ENCODE measurements at regions not wholly inside any gene's neighbourhood (a gene's known extent, or its start where the extent isn't known, plus 50 kb on each side); places are given as distances from the start of the nearest gene placed in this dataset.

GRCh38 chr17:77637818-77638575, 320.5 kb upstream of the TNRC6C start:
- no peak for DNase-seq

DNA sequence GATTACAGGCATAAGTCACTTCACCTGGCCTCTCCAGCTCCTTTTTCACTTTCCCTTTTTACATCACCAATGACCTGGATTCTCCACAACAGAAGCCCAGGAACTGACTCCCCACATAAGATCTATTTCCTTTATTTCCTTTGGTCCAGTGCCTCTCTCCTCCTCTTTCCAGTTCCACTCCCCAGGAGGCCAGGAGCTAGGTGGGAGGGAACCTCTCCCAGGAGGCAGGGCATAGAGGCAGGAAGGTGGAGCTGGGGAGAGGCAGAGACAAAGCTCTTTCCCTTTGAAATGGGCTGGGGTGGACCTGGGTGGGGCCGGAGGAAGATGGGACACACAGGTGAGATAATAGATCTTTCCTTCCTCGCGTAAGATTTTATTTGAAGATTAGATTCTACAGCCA, 318.3 kb upstream of the TNRC6C start:
- no peak for DNase-seq

DNA sequence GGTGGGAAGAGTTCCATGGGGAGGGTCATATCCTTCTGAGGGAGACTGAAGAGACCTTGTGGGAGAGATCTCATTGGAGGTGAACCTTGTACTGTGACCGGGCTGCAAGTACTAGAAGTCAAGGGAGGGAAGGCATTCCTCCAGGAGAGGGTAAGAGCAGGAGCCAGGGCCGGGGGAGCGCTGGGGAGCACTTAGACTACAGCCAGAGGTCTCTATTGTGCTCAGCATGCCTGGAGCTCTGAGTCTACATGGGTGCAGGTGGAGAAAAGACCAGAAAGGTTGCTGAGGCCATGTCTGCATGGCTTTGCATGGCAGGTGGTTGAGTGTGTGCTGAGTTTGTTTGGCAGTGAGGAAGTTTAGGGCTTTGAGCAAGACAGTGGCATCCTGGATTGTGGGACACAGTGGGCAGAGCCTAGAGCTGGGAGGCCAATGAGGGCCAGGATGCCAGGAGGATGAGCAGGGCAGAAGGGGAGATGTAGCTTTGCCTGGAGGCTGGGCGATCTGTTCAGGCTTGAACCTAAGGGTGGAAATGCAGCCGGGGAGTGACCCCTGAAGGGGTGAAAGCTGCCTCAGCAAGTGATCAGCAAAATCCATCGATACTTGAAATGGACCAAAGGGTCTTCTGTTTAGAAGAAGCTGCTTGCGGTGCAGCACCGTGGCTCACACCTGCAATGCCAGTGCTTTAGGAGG, 317.4 kb upstream of the TNRC6C start:
- DNase-seq: no peak

DNA sequence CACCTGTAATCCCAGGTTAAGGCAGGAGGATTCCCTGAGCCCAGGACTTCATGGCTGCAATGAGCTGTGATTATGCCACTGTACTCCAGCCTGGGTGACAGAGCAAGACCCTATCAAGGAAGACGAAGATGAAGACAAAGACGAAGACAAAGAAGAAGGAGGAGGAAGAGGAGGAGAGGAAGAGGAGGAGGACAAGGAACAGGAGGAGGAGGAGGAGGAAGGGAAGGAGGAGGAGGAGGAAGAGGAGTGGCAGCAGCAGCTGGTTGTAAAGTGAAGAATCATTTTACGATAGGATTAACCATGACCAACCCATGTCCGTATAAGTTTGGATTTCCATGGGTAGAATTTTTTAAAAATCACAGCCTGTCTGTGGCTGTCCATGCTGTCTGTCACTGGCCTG, 316.8 kb upstream of the TNRC6C start:
- no peak for DNase-seq

DNA sequence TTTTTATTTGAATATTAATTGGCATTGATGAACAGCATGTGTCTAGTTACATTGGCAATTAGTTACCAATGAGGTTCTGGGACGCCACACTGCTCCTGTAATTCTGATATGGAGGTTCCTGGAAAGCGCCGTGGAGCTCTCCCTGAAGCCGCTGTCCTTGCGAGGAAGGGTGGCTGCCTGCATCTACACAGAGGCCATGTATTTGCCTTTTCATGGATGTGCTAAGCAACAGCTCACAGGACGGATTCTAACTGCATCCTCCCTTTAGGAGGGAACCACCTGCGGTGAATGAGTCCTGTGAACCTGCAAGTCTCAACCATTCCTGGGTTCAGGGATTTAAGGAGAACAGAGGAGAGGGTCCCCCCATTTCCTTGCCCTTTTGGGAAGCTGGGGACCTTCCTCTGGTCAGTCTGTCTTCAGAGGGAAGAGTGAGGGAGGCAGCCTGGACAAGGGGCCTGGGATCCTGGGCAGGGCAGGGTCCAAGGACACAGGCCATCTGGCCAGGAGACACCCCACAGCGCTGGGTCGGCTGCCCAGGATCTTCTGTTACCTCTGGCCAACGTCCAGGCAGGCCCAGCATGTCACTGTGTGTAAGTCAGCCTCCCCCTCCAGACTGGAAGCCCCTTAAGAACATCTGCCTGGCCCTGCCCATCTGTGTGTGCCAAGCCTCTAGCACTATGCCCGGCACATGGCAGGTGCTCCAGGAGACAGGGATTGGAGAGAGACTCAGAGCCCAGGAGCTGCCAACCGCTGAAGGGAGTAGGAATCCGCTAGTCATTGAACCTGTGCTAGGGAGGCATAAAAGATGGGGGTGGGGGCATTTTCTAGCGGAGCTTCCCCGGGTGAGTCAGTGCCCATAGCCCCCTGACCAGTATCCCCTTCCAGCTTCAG, 314.1 kb upstream of the TNRC6C start:
- no peak for DNase-seq

DNA sequence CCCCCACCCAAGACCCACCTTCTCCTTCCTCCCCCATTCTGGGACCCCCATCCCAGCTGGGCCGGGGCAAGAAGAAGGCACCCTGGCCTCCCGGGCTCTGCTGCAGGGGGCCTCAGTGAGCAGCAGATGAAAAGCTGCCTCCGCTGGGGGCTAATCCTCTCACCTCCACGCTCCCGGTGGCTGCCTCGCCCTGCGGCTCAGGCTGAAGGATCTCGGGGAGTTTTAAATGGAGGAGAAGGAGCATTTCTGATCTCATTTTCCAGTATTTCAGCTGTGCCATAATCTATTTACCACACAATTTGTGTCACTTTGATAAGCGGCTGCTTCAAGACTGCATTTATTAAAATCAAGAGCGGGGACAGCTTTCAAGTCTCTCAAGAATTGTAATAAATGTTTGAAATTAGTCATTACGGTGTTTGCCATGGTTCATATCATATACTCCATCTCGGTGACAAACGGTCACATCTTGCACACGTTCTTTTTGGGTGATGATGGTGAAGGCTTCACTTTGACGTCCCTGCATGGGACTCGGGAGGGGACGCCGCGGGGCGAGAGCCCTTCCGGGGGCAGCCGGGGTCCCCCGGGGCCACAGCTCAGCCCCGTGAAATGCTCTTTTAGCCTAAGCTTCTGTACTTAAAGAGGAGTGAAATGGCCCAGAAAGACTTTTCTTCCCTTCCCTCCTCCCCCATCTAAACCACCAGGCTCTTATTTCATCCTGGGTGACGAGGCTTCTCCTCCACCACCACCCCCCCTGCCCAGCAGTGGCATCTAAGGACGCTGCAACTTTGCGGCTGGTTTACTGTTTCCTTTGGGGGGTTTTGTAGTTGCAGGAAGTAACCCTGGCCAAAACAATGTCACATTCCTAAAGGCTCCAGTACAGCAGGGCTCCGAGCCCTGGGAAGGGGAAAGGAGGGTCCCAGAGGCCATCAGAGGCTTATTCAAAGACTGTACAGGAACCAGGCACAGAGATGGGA, 313.1 kb upstream of the TNRC6C start:
- DNase-seq: no peak

DNA sequence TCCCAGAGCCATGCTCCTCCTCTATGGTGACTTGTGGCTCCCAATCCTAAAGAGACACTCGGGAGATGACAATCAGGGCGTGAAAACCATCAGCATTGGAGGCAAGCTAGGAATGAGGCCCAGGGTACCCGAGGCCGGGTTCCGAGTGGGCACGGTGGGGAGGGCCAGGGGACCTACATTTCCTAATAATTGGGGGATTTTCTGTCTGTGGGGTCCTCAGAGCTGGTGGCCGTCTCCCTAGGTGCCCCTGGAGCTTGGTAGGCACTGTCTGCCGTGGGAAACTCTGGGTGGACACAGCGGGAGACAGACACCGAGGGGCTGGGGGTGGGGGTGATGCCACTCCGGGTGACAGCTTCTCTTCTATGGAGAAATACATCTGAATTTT, 312.5 kb upstream of the TNRC6C start:
- no peak for DNase-seq

- no peak for DNase-seq
These were observed 311.0 kb upstream of the TNRC6C start for GRCh38 chr17:77647531-77647930.

DNA sequence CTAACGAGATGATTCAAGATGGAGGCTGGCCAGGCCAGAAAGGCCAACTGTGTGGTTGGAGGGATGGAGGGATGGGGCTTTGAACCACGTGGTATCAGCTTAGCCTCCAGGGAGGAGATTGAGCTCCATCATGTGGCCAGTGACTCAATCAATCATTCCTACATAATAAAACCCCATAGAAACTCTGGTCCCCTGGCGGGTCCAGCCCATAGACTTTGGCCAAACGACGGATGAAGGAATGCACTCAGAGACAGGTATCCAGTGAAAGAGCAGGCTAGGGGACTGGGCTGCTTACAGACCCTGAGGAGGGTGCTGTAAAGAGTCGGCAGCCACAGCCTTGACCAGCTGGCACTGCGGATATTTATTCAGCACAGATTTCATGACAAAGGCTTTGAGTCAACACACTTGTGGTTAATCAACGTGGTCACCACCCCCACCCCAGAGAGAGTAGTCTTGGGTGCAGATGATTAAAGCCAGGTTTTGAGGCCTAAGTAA, 308.7 kb upstream of the TNRC6C start:
- no peak for DNase-seq

DNA sequence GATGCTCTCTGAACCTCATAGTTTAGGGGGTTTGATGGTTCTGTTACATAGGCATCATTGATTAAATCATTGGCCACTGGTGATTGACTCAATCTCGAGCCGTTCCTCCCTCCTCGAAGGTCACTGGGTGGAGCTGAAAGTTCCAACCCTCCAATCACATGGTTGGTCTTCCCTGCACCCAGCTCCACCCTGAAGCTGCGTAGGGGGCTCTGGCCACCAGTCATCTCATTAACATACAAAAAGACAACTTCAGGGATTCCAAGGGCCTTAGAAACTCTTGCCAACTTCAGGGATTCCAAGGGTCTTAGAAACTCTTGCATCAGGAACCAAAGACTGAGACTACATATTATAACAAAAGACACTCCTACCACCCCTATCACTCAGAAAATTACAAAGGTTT, 306.5 kb upstream of the TNRC6C start:
- no peak for DNase-seq

DNA sequence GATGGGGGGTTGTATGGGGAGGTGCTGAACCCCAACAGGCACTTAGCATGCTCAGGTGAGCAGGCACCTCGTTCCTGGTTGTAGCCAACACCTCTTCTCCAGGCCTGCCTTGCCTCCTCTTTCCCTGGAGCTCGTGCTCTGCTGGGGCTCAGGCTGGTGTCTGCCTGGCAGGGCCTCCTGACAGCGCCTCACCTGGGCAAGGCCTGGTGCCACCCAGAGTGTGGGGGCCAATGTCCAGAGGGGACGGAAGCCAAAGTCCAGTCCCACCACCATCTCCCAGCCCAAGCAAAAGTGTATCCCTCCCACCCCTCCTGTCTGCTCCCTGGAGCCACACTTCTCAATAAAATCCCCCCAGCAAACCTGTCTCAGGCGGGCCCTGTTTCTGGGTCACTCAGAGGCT, 304.2 kb upstream of the TNRC6C start:
- DNase-seq: no peak

DNA sequence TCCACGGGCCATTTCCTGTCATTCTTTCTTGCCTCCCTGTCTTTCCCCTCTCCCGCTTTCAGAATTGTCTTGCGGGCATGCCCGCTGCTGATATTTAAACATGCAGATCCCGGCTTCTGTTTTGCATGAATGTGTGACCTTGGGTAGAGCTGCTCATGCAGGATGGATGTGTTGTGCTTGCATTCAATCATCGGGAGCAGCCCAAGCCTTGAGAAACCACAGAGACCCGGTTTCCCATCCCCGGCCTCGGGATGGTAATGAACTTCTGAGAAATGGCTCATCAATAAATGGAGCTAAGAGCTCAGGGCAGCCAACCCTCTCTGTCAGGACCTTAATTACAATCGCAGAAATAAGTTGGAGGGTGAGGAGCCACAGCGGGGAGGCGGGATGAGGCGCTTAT, 303.7 kb upstream of the TNRC6C start:
- no peak for DNase-seq

GRCh38 chr17:77656054-77656453, 302.4 kb upstream of the TNRC6C start:
- no peak for DNase-seq

- DNase-seq: no peak
These were observed 300.7 kb upstream of the TNRC6C start for GRCh38 chr17:77657839-77658238.

DNA sequence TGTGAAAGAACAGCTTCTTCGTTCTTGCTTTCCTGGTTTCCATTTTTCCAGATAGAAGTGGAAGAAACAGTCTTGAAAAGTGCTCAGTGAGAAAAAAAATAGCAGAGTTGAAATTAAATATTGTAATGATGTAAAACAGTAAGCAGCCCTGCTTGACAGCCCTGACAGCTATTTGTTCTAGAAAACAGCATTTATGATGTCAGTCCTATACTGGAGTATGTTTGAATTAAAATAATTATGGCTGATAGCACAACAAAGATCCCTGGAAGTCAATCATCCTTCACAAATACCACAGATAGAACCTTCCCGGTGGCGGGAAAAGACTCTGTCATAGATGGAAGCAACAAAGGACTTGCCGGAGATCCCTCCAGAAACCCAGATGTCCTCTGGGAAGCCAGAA, 298.0 kb upstream of the TNRC6C start:
- DNase-seq: no peak

DNA sequence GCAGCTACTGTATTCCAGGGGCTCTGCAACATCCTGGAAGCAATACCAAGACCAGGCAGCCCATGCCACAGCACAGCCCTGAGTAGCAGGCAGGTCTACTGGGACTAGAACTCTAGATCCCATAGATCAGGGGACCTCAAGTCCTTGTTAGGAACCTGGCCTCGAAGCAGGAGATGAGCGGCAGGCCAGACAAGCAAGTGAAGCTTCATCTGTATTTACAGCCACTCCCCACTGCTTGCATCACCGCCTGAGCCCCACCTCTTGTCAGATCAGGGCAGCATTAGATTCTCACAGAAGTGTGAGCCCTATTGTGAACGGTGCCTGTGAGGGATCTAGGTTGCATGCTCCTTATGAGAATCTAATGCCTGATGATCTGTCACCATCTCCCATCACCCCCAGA, 295.7 kb upstream of the TNRC6C start:
- no peak for DNase-seq

DNA sequence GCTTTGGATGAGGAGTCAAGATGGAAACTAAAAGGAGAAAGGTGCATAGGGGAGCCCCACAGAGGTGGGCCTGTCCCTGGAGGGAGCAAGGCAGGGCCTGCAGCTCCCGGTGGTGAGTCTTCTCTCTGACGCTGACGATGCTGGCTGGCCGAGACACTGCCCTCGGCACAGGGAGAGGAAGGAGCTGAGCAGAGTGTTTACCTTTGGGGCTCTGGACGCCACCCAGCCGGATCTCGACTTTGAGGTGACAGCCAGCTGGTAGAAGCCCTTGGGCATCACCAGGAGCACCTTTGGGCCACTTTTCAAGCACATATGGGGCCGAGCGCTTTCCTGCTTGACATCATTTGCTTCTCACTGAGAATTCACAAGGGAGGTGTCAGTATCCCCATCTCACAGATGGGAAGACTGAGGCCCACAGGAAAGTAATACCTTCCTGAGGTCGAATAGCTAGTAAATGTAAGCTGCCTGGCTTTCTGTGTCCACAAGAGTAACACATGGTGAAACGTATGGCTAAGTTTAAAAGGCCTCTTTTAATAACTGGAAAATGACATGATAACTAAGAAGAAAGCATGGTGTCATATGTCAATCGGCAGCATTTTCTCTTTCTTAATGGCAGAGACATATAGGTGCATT, 294.3 kb upstream of the TNRC6C start:
- DNase-seq: no peak

DNA sequence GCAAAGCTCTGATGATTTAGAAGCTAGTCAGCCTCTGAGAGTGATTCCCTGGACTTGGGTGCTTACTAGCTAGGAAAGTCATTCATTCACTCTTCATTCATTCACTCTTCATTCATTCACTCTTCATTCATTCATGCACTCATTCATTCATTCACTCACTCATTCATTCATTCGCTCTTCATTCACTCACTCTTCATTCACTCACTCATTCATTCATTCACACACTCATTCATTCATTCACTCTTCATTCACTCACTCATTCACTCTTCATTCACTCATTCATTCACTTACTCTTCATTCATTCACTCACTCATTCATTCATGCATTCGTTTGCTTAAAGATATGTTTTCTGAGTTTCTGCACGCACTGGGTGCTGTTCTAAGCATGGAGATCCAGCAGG, 292.7 kb upstream of the TNRC6C start:
- DNase-seq: no peak

- no peak for DNase-seq
These were observed 292.0 kb upstream of the TNRC6C start for GRCh38 chr17:77666462-77666861.

DNA sequence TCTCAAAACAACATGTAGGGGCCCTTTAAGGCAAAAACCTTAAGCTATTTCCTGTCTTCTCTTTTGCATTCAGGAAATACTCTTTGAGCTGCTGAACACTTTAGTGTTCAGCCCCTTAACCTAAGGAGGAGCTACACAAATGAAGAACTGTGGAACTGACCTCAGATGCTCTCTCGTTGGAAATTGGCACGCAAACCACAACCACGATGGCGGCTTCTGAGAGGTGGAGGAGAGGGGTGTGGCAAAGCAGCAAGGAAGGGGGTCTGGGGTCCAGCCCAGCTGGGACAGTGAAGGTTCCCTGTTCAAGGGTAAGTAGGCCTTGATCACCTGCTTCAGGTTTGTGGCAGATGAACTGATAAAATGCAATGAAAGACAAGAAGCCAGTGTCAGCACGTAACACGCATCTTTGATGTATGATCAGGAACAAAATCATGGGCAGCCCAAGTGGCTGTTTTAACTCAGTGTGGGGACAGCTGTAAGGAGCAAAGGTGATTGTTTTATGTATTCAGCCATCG, 291.6 kb upstream of the TNRC6C start:
- no peak for DNase-seq

DNA sequence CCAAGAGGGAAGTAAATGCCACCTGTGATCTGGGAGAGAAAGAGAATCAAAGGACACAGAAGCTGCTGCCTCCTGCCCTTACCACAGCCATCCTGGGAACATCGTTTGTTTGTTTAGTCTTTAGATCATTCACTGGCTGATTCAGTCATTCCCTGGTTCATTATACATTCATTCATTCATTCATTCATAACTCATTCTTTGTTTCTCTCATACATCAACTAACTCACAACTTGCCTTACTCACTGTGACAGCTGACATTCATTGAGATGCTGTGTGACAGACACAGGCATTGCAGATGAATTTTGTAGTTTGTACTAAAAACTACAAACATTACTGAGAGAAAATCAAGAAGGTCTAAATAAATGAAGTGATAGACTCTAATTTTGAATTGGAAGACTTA, 291.0 kb upstream of the TNRC6C start:
- no peak for DNase-seq

DNA sequence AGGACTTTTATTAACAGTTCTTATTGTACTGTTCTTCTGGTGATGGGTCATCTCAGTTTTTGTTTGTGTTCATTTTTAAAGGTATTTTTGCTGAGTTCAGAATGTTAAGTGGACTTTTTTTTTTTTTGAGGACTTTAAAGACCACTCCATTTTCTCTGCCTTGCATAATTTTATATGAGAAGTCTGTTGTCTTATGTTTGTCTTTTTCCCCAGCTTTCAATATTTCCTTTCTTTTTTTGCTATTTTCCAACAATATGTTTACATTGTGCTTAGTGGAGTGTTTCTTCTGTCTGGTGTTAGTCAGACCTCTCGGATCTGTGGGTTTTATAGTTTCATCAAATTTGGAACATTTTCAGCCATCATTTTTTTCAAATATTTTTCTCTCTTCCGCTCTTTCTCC, 290.0 kb upstream of the TNRC6C start:
- DNase-seq: no peak
